ENCODE measurements at regions not wholly inside any gene's neighbourhood (a gene's known extent, or its start where the extent isn't known, plus 50 kb on each side); places are given as distances from the start of the nearest gene placed in this dataset.

DNA sequence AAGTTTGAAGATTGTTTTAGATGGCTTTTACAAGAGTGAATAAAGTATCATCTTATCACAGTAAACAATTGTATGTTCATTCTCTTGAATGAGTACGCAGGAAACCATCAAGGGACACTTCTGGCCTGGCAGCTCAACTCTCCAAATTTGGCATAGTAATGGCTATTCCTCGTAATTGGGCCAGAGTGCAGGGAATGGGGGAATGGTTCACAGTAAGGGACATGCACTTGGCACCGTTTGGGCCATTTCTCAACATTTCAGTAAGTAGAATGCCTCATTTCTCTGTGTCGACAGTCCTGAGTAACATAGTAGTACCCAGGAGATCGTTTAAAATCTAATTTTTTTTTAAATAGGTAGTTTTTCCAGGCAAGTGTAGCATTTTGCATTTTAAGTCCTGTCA lies 309.6 kb downstream of the KCNJ2 start:
- Mint-ChIP-seq H3K36me3 (ENCODE audit: low read depth) (peaks cover 10% of the 10 kb centered on the region), H3K9me3 (peaks cover 17% of the 10 kb centered on the region)

GRCh38 chr17:70479779-70480178 lies 310.4 kb downstream of the KCNJ2 start:
- Mint-ChIP-seq H3K4me1 (no peaks in the 10 kb centered on the region), H3K4me3 (no peak overlapping the region), H3K27me3 (ENCODE audit: insufficient read depth, low read depth, poor library complexity) (no peaks in the 10 kb centered on the region), H3K27ac (no peak overlapping the region), H3K36me3 (ENCODE audit: low read depth) (peaks cover 10% of the 10 kb centered on the region), H3K9me3 (peaks cover 22% of the 10 kb centered on the region)
- Histone ChIP-seq H3K27me3 (ENCODE audit: insufficient read depth) (no peaks in the 10 kb centered on the region), H3F3A (replicated peaks; ENCODE audit: low read depth) (no peaks in the 10 kb centered on the region), H3K79me2 (replicated peaks; ENCODE audit: insufficient read depth) (no peaks in the 10 kb centered on the region), H4K20me1 (replicated peaks; ENCODE audit: insufficient read depth) (no peaks in the 10 kb centered on the region), H3K4me3 (no peak overlapping the region), H3K9me2 (ENCODE audit: insufficient read depth) (no peaks in the 10 kb centered on the region; the same call in 1 of the 2 replicates), H3K36me3 (ENCODE audit: insufficient read depth) (no peaks in the 10 kb centered on the region; the same call in 1 of the 2 replicates), H2AFZ (no peak overlapping the region), H3K4me2 (no peak overlapping the region), H3K4me1 (ENCODE audit: insufficient read depth) (no peaks in the 10 kb centered on the region), H3K27ac (ENCODE audit: low read depth) (no peak overlapping the region)
- no peak for DNase-seq (ENCODE audit: low spot score)
- no peak for ATAC-seq
- TF ChIP-seq CREB1 (CRISPR knock-in tag; IDR thresholded peaks at IDR 0.05; ENCODE audit: low read depth) (no peak), NANOG (IDR thresholded peaks at IDR 0.05; ENCODE audit: borderline replicate concordance) (no peak), EZH2phosphoT487 (IDR thresholded peaks at IDR 0.05; ENCODE audit: unreplicated experiment) (no peak), POLR2AphosphoS5 (IDR thresholded peaks at IDR 0.05; ENCODE audit: low read depth) (no peak), STAT1 (IDR thresholded peaks at IDR 0.05; ENCODE audit: unreplicated experiment) (no peak), JUNB (IDR thresholded peaks at IDR 0.05; ENCODE audit: unreplicated experiment) (no peak), REST (IDR thresholded peaks at IDR 0.05; ENCODE audit: unreplicated experiment) (no peak), EZH2 (IDR thresholded peaks at IDR 0.05; ENCODE audit: low read depth, unreplicated experiment) (no peak), ETS1 (IDR thresholded peaks at IDR 0.05) (no peak), ZNF114 (CRISPR knock-in tag; IDR thresholded peaks at IDR 0.05) (no peak)
- TF ChIP-seq, protein P1, sequence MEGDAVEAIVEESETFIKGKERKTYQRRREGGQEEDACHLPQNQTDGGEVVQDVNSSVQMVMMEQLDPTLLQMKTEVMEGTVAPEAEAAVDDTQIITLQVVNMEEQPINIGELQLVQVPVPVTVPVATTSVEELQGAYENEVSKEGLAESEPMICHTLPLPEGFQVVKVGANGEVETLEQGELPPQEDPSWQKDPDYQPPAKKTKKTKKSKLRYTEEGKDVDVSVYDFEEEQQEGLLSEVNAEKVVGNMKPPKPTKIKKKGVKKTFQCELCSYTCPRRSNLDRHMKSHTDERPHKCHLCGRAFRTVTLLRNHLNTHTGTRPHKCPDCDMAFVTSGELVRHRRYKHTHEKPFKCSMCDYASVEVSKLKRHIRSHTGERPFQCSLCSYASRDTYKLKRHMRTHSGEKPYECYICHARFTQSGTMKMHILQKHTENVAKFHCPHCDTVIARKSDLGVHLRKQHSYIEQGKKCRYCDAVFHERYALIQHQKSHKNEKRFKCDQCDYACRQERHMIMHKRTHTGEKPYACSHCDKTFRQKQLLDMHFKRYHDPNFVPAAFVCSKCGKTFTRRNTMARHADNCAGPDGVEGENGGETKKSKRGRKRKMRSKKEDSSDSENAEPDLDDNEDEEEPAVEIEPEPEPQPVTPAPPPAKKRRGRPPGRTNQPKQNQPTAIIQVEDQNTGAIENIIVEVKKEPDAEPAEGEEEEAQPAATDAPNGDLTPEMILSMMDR (conservative IDR thresholded peaks at IDR 0.05; ENCODE audit: low read depth in 2 of 2) = no peak

More for the DNA sequence above, 309.6 kb downstream of the KCNJ2 start:
- Mint-ChIP-seq H3K27me3 (ENCODE audit: insufficient read depth, low read depth, poor library complexity) (no peaks in the 10 kb centered on the region), H3K27ac (no peak overlapping the region), H3K4me1 (no peaks in the 10 kb centered on the region), H3K4me3 (no peak overlapping the region)
- H4K20me1 ChIP-seq (replicated peaks; ENCODE audit: insufficient read depth) = no peaks in the 10 kb centered on the region
- TF ChIP-seq ETS1 (IDR thresholded peaks at IDR 0.05) (no peak), EZH2phosphoT487 (IDR thresholded peaks at IDR 0.05; ENCODE audit: unreplicated experiment) (no peak), ZNF331 (CRISPR knock-in tag; IDR thresholded peaks at IDR 0.05; ENCODE audit: low read depth) (no peak), JUNB (IDR thresholded peaks at IDR 0.05; ENCODE audit: unreplicated experiment) (no peak), NANOG (IDR thresholded peaks at IDR 0.05; ENCODE audit: borderline replicate concordance) (no peak)
- TF ChIP-seq, protein P1 (conservative IDR thresholded peaks at IDR 0.05; ENCODE audit: low read depth in 2 of 2) = no peak
- DNase-seq (ENCODE audit: low spot score) = no peak
- H3K9me2 ChIP-seq (ENCODE audit: insufficient read depth) = no peaks in the 10 kb centered on the region; the same call in 1 of the 2 replicates
- no peak for ATAC-seq
- H3K27me3 ChIP-seq (ENCODE audit: insufficient read depth) = no peaks in the 10 kb centered on the region
- no peaks in the 10 kb centered on the region for H3F3A ChIP-seq (replicated peaks; ENCODE audit: low read depth)
- no peaks in the 10 kb centered on the region; the same call in 1 of the 2 replicates for H3K36me3 ChIP-seq (ENCODE audit: insufficient read depth)
- no peak overlapping the region for H3K27ac ChIP-seq (ENCODE audit: low read depth)
- no peak overlapping the region for H3K4me2 ChIP-seq
- H2AFZ ChIP-seq = no peak overlapping the region
- H3K4me1 ChIP-seq (ENCODE audit: insufficient read depth) = no peaks in the 10 kb centered on the region
- no peak overlapping the region for H3K4me3 ChIP-seq
- H3K79me2 ChIP-seq (replicated peaks; ENCODE audit: insufficient read depth) = no peaks in the 10 kb centered on the region

Measured in GM23338 (cell line).